ENCODE measurements at regions not wholly inside any gene's neighbourhood (a gene's known extent, or its start where the extent isn't known, plus 50 kb on each side); places are given as distances from the start of the nearest gene placed in this dataset.
A peak's percentile ranks its signal among the peaks of the same experiment; 100 is the strongest.

DNA sequence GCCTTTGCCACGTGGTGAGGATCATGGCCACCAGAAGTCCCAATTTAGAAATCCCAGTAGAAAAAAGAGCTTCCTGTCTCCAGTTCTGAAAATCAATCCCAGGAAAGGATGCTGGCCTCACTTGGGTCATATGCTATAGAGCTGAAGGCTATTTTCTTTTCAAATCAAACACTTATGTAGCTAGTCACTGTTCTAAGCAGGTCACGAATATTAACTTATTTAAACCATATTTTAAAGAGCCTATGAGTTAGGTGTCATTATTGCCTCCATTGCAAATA is 97.5 kb downstream of the VCPKMT start:
- 62% methylated on average over 2 of the region's 2 CpGs for WGBS (ENCODE audit: low lambda C conversion rate, missing lambda C conversion rate)
- Histone ChIP-seq H3K4me3 (no peak overlapping the region), H3K9me3 (ENCODE audit: low read depth) (no peaks in the 10 kb centered on the region), H3K9me2 (replicated peaks; ENCODE audit: insufficient read depth) (no peaks in the 10 kb centered on the region), H3K27me3 (no peaks in the 10 kb centered on the region), H3K27ac (peak overlapping the region; percentile 83), H3K4me2 (no peak overlapping the region), H3K36me3 (replicated peaks; ENCODE audit: insufficient read depth, low read depth) (no peaks in the 10 kb centered on the region), H2AFZ (peak overlapping the region; percentile 6), H3K79me2 (no peaks in the 10 kb centered on the region), H4K20me1 (ENCODE audit: insufficient read depth, poor library complexity, severe bottlenecking) (no peaks in the 10 kb centered on the region), H3K4me1 (ENCODE audit: insufficient read depth) (peaks cover 18% of the 10 kb centered on the region)
- no peak for DNase-seq (ENCODE audit: low spot score)
- TF ChIP-seq EZH2phosphoT487 (IDR thresholded peaks at IDR 0.05; ENCODE audit: low read depth, severe bottlenecking, unreplicated experiment) (no peak), EZH2 (IDR thresholded peaks at IDR 0.05; ENCODE audit: borderline replicate concordance) (no peak)
- TF ChIP-seq, protein P1, sequence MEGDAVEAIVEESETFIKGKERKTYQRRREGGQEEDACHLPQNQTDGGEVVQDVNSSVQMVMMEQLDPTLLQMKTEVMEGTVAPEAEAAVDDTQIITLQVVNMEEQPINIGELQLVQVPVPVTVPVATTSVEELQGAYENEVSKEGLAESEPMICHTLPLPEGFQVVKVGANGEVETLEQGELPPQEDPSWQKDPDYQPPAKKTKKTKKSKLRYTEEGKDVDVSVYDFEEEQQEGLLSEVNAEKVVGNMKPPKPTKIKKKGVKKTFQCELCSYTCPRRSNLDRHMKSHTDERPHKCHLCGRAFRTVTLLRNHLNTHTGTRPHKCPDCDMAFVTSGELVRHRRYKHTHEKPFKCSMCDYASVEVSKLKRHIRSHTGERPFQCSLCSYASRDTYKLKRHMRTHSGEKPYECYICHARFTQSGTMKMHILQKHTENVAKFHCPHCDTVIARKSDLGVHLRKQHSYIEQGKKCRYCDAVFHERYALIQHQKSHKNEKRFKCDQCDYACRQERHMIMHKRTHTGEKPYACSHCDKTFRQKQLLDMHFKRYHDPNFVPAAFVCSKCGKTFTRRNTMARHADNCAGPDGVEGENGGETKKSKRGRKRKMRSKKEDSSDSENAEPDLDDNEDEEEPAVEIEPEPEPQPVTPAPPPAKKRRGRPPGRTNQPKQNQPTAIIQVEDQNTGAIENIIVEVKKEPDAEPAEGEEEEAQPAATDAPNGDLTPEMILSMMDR (IDR thresholded peaks at IDR 0.05; ENCODE audit: poor library complexity), result no peak

DNA sequence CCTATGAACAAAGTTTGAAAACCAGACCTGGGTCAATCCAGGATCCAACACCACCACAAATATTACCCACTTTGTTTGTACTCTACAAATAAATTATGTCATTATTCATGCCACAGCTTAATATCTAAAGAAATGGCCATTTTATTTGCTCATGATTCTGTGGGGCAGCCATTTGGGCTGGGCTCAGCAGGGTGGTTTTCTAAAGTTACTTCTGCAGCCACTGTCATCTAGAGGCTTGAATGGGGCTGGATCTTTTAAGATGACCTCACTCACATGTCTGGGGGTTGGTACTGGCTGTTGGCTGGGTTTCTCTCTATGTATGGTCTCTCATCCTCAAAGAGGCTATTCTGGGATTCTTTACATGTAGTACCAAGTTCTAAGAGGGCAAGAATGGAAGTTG is 96.2 kb downstream of the VCPKMT start:
- Histone ChIP-seq H3K79me2 (no peaks in the 10 kb centered on the region), H3K4me2 (no peak overlapping the region), H3K9me3 (ENCODE audit: low read depth) (no peaks in the 10 kb centered on the region), H3K4me1 (ENCODE audit: insufficient read depth) (peaks cover 18% of the 10 kb centered on the region), H3K9me2 (replicated peaks; ENCODE audit: insufficient read depth) (no peaks in the 10 kb centered on the region), H2AFZ (no peak overlapping the region), H3K27ac (no peak overlapping the region), H3K36me3 (replicated peaks; ENCODE audit: insufficient read depth, low read depth) (no peaks in the 10 kb centered on the region), H3K27me3 (no peaks in the 10 kb centered on the region), H4K20me1 (ENCODE audit: insufficient read depth, poor library complexity, severe bottlenecking) (no peaks in the 10 kb centered on the region), H3K4me3 (no peak overlapping the region)
- DNase-seq (ENCODE audit: low spot score), result no peak
- TF ChIP-seq EZH2 (IDR thresholded peaks at IDR 0.05; ENCODE audit: borderline replicate concordance), result no peak
- TF ChIP-seq, protein P1 (IDR thresholded peaks at IDR 0.05; ENCODE audit: poor library complexity), result no peak
- TF ChIP-seq EZH2phosphoT487 (IDR thresholded peaks at IDR 0.05; ENCODE audit: low read depth, severe bottlenecking, unreplicated experiment), result no peak

DNA sequence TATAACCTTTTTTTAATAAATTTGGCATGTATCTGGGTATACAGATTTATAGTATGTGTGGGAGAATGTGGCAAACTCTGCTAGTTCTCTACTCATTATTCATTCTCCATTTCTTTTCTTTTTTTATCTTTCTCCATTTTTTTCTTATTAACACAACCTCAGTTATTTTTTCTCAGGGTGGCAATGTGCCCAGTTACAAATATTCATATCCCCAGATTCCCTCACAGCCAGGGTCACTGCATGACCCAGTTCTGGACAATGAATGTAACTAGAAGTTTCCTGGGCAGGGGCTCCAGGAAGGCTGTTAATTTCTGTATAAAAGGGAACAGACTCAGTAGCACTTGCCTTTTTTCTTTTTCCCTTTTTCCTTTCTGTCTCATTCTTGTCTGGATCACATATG is 95.6 kb downstream of the VCPKMT start:
- Histone ChIP-seq H2AFZ (no peak overlapping the region), H3K4me2 (no peak overlapping the region), H3K9me3 (ENCODE audit: low read depth) (no peaks in the 10 kb centered on the region), H3K36me3 (replicated peaks; ENCODE audit: insufficient read depth, low read depth) (no peaks in the 10 kb centered on the region), H3K79me2 (no peaks in the 10 kb centered on the region), H3K4me3 (no peak overlapping the region), H3K27ac (no peak overlapping the region), H4K20me1 (ENCODE audit: insufficient read depth, poor library complexity, severe bottlenecking) (no peaks in the 10 kb centered on the region), H3K4me1 (ENCODE audit: insufficient read depth) (peaks cover 18% of the 10 kb centered on the region), H3K9me2 (replicated peaks; ENCODE audit: insufficient read depth) (no peaks in the 10 kb centered on the region), H3K27me3 (no peaks in the 10 kb centered on the region)
- no peak for DNase-seq (ENCODE audit: low spot score)
- TF ChIP-seq EZH2phosphoT487 (IDR thresholded peaks at IDR 0.05; ENCODE audit: low read depth, severe bottlenecking, unreplicated experiment), result no peak
- TF ChIP-seq EZH2 (IDR thresholded peaks at IDR 0.05; ENCODE audit: borderline replicate concordance), result no peak
- TF ChIP-seq, protein P1 (IDR thresholded peaks at IDR 0.05; ENCODE audit: poor library complexity), result no peak

DNA sequence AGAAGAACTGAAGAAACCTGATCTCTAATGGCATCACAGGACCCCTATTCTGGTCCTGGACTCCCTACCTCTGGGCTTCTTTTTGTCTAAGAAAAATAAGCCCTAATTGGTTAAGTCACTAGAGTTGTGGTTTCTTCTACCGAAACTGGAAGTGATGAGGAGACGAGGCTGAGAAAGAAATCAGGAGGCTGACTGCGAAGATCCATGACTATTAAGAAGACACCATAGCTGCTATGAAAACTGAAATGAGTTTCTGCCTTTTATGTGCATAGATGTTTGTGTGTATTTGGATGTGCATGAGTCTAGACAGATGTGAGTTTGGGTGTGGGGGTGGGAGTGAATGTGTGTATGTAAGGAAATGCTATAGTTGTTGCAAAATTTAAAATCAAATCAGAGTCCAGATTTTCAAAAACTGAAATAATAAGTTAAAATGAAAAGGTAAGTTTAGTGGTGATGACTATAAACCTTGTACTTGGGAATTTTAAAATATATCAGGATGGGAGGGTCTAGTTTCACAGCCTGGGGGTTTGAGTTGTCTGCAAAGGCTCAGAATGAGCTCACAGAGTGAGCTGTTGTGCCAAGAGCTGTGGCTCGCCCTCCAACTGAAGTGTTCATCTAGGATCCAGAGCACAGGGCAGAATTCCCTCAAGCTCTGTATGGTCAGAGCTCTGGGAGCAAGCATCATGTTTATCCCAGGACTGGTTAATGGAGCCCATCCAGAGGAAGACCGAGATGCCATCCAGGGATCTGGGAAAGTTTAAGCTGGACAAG is 94.9 kb downstream of the VCPKMT start:
- Histone ChIP-seq H3K79me2 (no peaks in the 10 kb centered on the region), H3K4me3 (no peak overlapping the region), H3K27me3 (no peaks in the 10 kb centered on the region), H3K4me2 (no peak overlapping the region), H3K9me3 (ENCODE audit: low read depth) (no peaks in the 10 kb centered on the region), H2AFZ (no peak overlapping the region), H4K20me1 (ENCODE audit: insufficient read depth, poor library complexity, severe bottlenecking) (no peaks in the 10 kb centered on the region), H3K27ac (no peak overlapping the region), H3K36me3 (replicated peaks; ENCODE audit: insufficient read depth, low read depth) (no peaks in the 10 kb centered on the region), H3K4me1 (ENCODE audit: insufficient read depth) (peaks cover 18% of the 10 kb centered on the region), H3K9me2 (replicated peaks; ENCODE audit: insufficient read depth) (no peaks in the 10 kb centered on the region)
- DNase-seq (ENCODE audit: low spot score), result no peak
- 97% methylated on average over 5 of the region's 5 CpGs for WGBS (ENCODE audit: low lambda C conversion rate, missing lambda C conversion rate)
- TF ChIP-seq, protein P1 (IDR thresholded peaks at IDR 0.05; ENCODE audit: poor library complexity), result no peak
- TF ChIP-seq EZH2phosphoT487 (IDR thresholded peaks at IDR 0.05; ENCODE audit: low read depth, severe bottlenecking, unreplicated experiment), result no peak
- TF ChIP-seq EZH2 (IDR thresholded peaks at IDR 0.05; ENCODE audit: borderline replicate concordance), result no peak
